WI38 (cell line): ENCODE measurements at regions not wholly inside any gene's neighbourhood (a gene's known extent, or its start where the extent isn't known, plus 50 kb on each side); places are given as distances from the start of the nearest gene placed in this dataset.
"Not testable (repeated sequence)": the region's sequence is repeated elsewhere in the genome, so short reads cannot be mapped to it uniquely, and the experiment has no call there.

Experiments used
- H3K4me3 ChIP-seq: 2 replicates; pipeline ENCODE4 v1.5.1; 2011; ENCODE audit warnings: low read depth, mild to moderate bottlenecking, control low read depth, low read length
- CTCF ChIP-seq: IDR thresholded peaks from 2 replicates; pipeline ENCODE4 v1.5.1; 2012; ENCODE audit warnings: low read depth, mild to moderate bottlenecking, control low read depth, low read length

- no peak for TF ChIP-seq CTCF
- no peak overlapping the region for H3K4me3 ChIP-seq
Measured at GRCh38 chr6:141877275-141877983, 255.3 kb upstream of the GJE1 start.

GRCh38 chr6:141874930-141875602 lies 257.7 kb upstream of the GJE1 start:
- H3K4me3 ChIP-seq, result no peak overlapping the region
- TF ChIP-seq CTCF, result no peak

- H3K4me3 ChIP-seq, result not testable (repeated sequence)
Measured at GRCh38 chr6:141869509-141869908, 263.2 kb upstream of the GJE1 start.

GRCh38 chr6:141867767-141868166 lies 265.0 kb upstream of the GJE1 start:
- H3K4me3 ChIP-seq, result no peak overlapping the region
- TF ChIP-seq CTCF, result no peak

- no peak for TF ChIP-seq CTCF
Measured at GRCh38 chr6:141866731-141867497, 265.8 kb upstream of the GJE1 start.

GRCh38 chr6:141851063-141851462 lies 281.7 kb upstream of the GJE1 start:
- no peak for TF ChIP-seq CTCF
- H3K4me3 ChIP-seq, result no peak overlapping the region

More at GRCh38 chr6:141866731-141867497, 265.8 kb upstream of the GJE1 start:
- no peak overlapping the region for H3K4me3 ChIP-seq

GRCh38 chr6:141848029-141848890 lies 284.5 kb upstream of the GJE1 start:
- no peak overlapping the region for H3K4me3 ChIP-seq
- no peak for TF ChIP-seq CTCF
